ENCODE measurements at regions not wholly inside any gene's neighbourhood (a gene's known extent, or its start where the extent isn't known, plus 50 kb on each side); places are given as distances from the start of the nearest gene placed in this dataset.

- Histone ChIP-seq H3K4me3 (ENCODE audit: low read length) (no peak overlapping the region), H3K9me2 (replicated peaks; ENCODE audit: low read length) (no peaks in the 10 kb centered on the region), H3K4me2 (ENCODE audit: low read length) (no peak overlapping the region), H3K27ac (ENCODE audit: low read length) (no peak overlapping the region), H3K79me2 (ENCODE audit: low read length) (no peaks in the 10 kb centered on the region), H3K27me3 (ENCODE audit: low read length) (no peaks in the 10 kb centered on the region), H3K4me1 (ENCODE audit: insufficient read depth, low read length) (peaks cover 7% of the 10 kb centered on the region), H3K36me3 (ENCODE audit: low read depth, low read length) (no peaks in the 10 kb centered on the region), H3F3A (ENCODE audit: low read length, unreplicated experiment) (no peaks in the 10 kb centered on the region), H4K20me1 (ENCODE audit: low read length) (no peaks in the 10 kb centered on the region), H3K9me3 (ENCODE audit: low read length) (no peaks in the 10 kb centered on the region), H3K9ac (ENCODE audit: low read length) (no peak overlapping the region), H2AFZ (ENCODE audit: low read length) (no peak overlapping the region)
- DNase-seq = no peak
- POLR2A ChIA-PET (ENCODE audit: unreplicated experiment) = no interaction called here
- BruUV-seq (replicated peaks) = no TSS peak
- CTCF ChIA-PET = no interaction called here
- no peak for ATAC-seq
- intact Hi-C loops (cut with micrococcal nuclease) = no loop called here
- TF ChIP-seq EZH2 (IDR thresholded peaks at IDR 0.05; ENCODE audit: low read length, unreplicated experiment) = no peak
- no peak for TF ChIP-seq CTCF (conservative IDR thresholded peaks at IDR 0.05; ENCODE audit: low read depth, low read length)
- TF ChIP-seq EZH2phosphoT487 (IDR thresholded peaks at IDR 0.05; ENCODE audit: borderline replicate concordance, low read length) = no peak
Observed at GRCh38 chr2:216293883-216294282, 78.4 kb downstream of the MARCHF4 start.

- Histone ChIP-seq H3K4me3 (ENCODE audit: low read length) (no peak overlapping the region), H3K79me2 (ENCODE audit: low read length) (no peaks in the 10 kb centered on the region), H3K9me2 (replicated peaks; ENCODE audit: low read length) (no peaks in the 10 kb centered on the region), H3K4me1 (ENCODE audit: insufficient read depth, low read length) (no peaks in the 10 kb centered on the region), H3K36me3 (ENCODE audit: low read depth, low read length) (no peaks in the 10 kb centered on the region), H3K9me3 (ENCODE audit: low read length) (no peaks in the 10 kb centered on the region), H3K4me2 (ENCODE audit: low read length) (no peak overlapping the region), H3F3A (ENCODE audit: low read length, unreplicated experiment) (no peaks in the 10 kb centered on the region), H3K9ac (ENCODE audit: low read length) (no peak overlapping the region), H2AFZ (ENCODE audit: low read length) (no peak overlapping the region), H4K20me1 (ENCODE audit: low read length) (no peaks in the 10 kb centered on the region), H3K27ac (ENCODE audit: low read length) (no peak overlapping the region), H3K27me3 (ENCODE audit: low read length) (no peaks in the 10 kb centered on the region)
- intact Hi-C loops (cut with micrococcal nuclease) = no loop called here
- ChIA-PET POLR2A (ENCODE audit: unreplicated experiment) (no interaction called here), CTCF (no interaction called here)
- BruUV-seq (replicated peaks) = no TSS peak
- TF ChIP-seq EZH2phosphoT487 (IDR thresholded peaks at IDR 0.05; ENCODE audit: borderline replicate concordance, low read length) (no peak), EZH2 (IDR thresholded peaks at IDR 0.05; ENCODE audit: low read length, unreplicated experiment) (no peak), CTCF (conservative IDR thresholded peaks at IDR 0.05; ENCODE audit: low read depth, low read length) (no peak)
- DNase-seq = no peak
- no peak for ATAC-seq
Observed at GRCh38 chr2:216292886-216293301, 79.4 kb downstream of the MARCHF4 start.

- CTCF ChIA-PET = no interaction called here
- ATAC-seq = no peak
- no TSS peak for BruUV-seq (replicated peaks)
Observed at GRCh38 chr2:216292475-216292874, 79.8 kb downstream of the MARCHF4 start.

More at GRCh38 chr2:216292475-216292874, 79.8 kb downstream of the MARCHF4 start:
- TF ChIP-seq EZH2phosphoT487 (IDR thresholded peaks at IDR 0.05; ENCODE audit: borderline replicate concordance, low read length) = no peak
- no peak for TF ChIP-seq EZH2 (IDR thresholded peaks at IDR 0.05; ENCODE audit: low read length, unreplicated experiment)
- H4K20me1 ChIP-seq (ENCODE audit: low read length) = no peaks in the 10 kb centered on the region
- H3K27me3 ChIP-seq (ENCODE audit: low read length) = no peaks in the 10 kb centered on the region
- no peaks in the 10 kb centered on the region for H3K79me2 ChIP-seq (ENCODE audit: low read length)
- H3F3A ChIP-seq (ENCODE audit: low read length, unreplicated experiment) = no peaks in the 10 kb centered on the region
- no peaks in the 10 kb centered on the region for H3K4me1 ChIP-seq (ENCODE audit: insufficient read depth, low read length)
- intact Hi-C loops (cut with micrococcal nuclease) = no loop called here
- DNase-seq = no peak
- H3K9me3 ChIP-seq (ENCODE audit: low read length) = no peaks in the 10 kb centered on the region
- no peaks in the 10 kb centered on the region for H3K36me3 ChIP-seq (ENCODE audit: low read depth, low read length)
- no peaks in the 10 kb centered on the region for H3K9me2 ChIP-seq (replicated peaks; ENCODE audit: low read length)
- POLR2A ChIA-PET (ENCODE audit: unreplicated experiment) = no interaction called here
- H3K27ac ChIP-seq (ENCODE audit: low read length) = no peak overlapping the region
- H3K4me3 ChIP-seq (ENCODE audit: low read length) = no peak overlapping the region
- H2AFZ ChIP-seq (ENCODE audit: low read length) = no peak overlapping the region
- no peak overlapping the region for H3K9ac ChIP-seq (ENCODE audit: low read length)
- no peak overlapping the region for H3K4me2 ChIP-seq (ENCODE audit: low read length)

Data from PC-3 (cell line).